Fibroblast of skin of scalp (primary cell): ENCODE measurements at regions not wholly inside any gene's neighbourhood (a gene's known extent, or its start where the extent isn't known, plus 50 kb on each side); places are given as distances from the start of the nearest gene placed in this dataset.
"Not testable (repeated sequence)": the region's sequence is repeated elsewhere in the genome, so short reads cannot be mapped to it uniquely, and the experiment has no call there.

Experiments
- DNase-seq: peaks from one replicate; pipeline ENCODE4 v3.0.0-alpha.2; 2013

- not testable (repeated sequence) for DNase-seq
These were observed 109.7 kb upstream of the ZNG1E start for GRCh38 chr9:65566018-65566417.

GRCh38 chr9:65519018-65519417 lies 156.7 kb upstream of the ZNG1E start:
- DNase-seq, result not testable (repeated sequence)

- DNase-seq, result not testable (repeated sequence)
These were observed 161.3 kb upstream of the ZNG1E start for GRCh38 chr9:65514465-65514864.

- DNase-seq, result not testable (repeated sequence)
These were observed 167.8 kb upstream of the ZNG1E start for GRCh38 chr9:65507897-65508296.

- DNase-seq, result not testable (repeated sequence)
These were observed 171.0 kb upstream of the ZNG1E start for GRCh38 chr9:65504686-65505085.

GRCh38 chr9:65503696-65504095 lies 172.0 kb upstream of the ZNG1E start:
- DNase-seq, result not testable (repeated sequence)

GRCh38 chr9:65482890-65483289 lies 192.8 kb upstream of the ZNG1E start:
- not testable (repeated sequence) for DNase-seq

- DNase-seq, result not testable (repeated sequence)
These were observed 194.4 kb upstream of the ZNG1E start for GRCh38 chr9:65481291-65481690.

- not testable (repeated sequence) for DNase-seq
These were observed 189.9 kb upstream of the FOXD4L5 start for GRCh38 chr9:65474891-65475290.

GRCh38 chr9:65473059-65473822 lies 188.2 kb upstream of the FOXD4L5 start:
- DNase-seq, result not testable (repeated sequence)

GRCh38 chr9:65471106-65471505 lies 186.1 kb upstream of the FOXD4L5 start:
- DNase-seq, result not testable (repeated sequence)

GRCh38 chr9:65466911-65467734 lies 182.1 kb upstream of the FOXD4L5 start:
- DNase-seq, result not testable (repeated sequence)

- not testable (repeated sequence) for DNase-seq
These were observed 180.4 kb upstream of the FOXD4L5 start for GRCh38 chr9:65465246-65465895.

GRCh38 chr9:65462476-65462875 lies 177.5 kb upstream of the FOXD4L5 start:
- not testable (repeated sequence) for DNase-seq

GRCh38 chr9:65459756-65460320 lies 174.8 kb upstream of the FOXD4L5 start:
- no peak for DNase-seq

GRCh38 chr9:65458992-65459391 lies 174.0 kb upstream of the FOXD4L5 start:
- no peak for DNase-seq

GRCh38 chr9:65458465-65458864 lies 173.5 kb upstream of the FOXD4L5 start:
- DNase-seq, result no peak

GRCh38 chr9:65456991-65457390 lies 172.0 kb upstream of the FOXD4L5 start:
- DNase-seq, result not testable (repeated sequence)

- not testable (repeated sequence) for DNase-seq
These were observed 171.0 kb upstream of the FOXD4L5 start for GRCh38 chr9:65455751-65456647.

- DNase-seq, result not testable (repeated sequence)
These were observed 170.1 kb upstream of the FOXD4L5 start for GRCh38 chr9:65455136-65455535.

- DNase-seq, result not testable (repeated sequence)
These were observed 169.7 kb upstream of the FOXD4L5 start for GRCh38 chr9:65454666-65455065.
